Naive thymus-derived CD4-positive, alpha-beta T cell (primary cell): ENCODE measurements at regions not wholly inside any gene's neighbourhood (a gene's known extent, or its start where the extent isn't known, plus 50 kb on each side); places are given as distances from the start of the nearest gene placed in this dataset.

ENCODE experiments used
- ATAC-seq: fragments of 150-1000 bp; cut with Tn5 transposase; 2 replicates; pipeline ENCODE4 v1.10.0; 2021; ENCODE audit warnings: mild to moderate bottlenecking, moderate library complexity
- CTCF ChIA-PET: fragments of 350-600 bp; sonication (Branson Sonifier 250); formaldehyde crosslinking; loops from one replicate; lab custom pipeline; 2021; ENCODE audit warnings: antibody characterized with exemption; lab: Charles Lee
- POLR2A ChIA-PET: fragments of 350-600 bp; sonication (Branson Sonifier 250); formaldehyde crosslinking; loops from one replicate; lab custom pipeline; 2021; ENCODE audit warnings: antibody characterized with exemption, inconsistent platforms; lab: Charles Lee
- DNase-seq, 9 donors: peaks; one replicate each; pipeline versions ENCODE4 v3.0.0 to v3.0.0-alpha.2; 2020 to 2022; ENCODE audit warnings: mixed read lengths in 1 of 9
- H3K27ac ChIP-seq: one replicate; pipeline ENCODE4 v1.7.0; 2013; ENCODE audit warnings: mild to moderate bottlenecking, low read depth, low read length, moderate library complexity
- H3K27me3 ChIP-seq, 2 donors: one replicate each; pipeline ENCODE4 v1.7.0; 2013; ENCODE audit warnings: low read length in 2 of 2, mild to moderate bottlenecking in 2 of 2, moderate library complexity in 2 of 2; ENCODE audit not compliant: control insufficient read depth in 2 of 2, insufficient read depth in 2 of 2
- H3K36me3 ChIP-seq, 3 experiments: 1 replicate in 2 of 3; 2 replicates in 1 of 3; pipeline ENCODE4 v1.7.0; 2013; ENCODE audit warnings: low read length in 3 of 3, mild to moderate bottlenecking in 3 of 3, moderate library complexity in 1 of 3; ENCODE audit not compliant: insufficient read depth in 3 of 3, control insufficient read depth in 2 of 3
- H3K4me1 ChIP-seq, 2 donors: one replicate each; pipeline ENCODE4 v1.7.0; 2013; ENCODE audit warnings: low read length in 2 of 2, mild to moderate bottlenecking in 2 of 2, moderate library complexity in 1 of 2; ENCODE audit not compliant: control insufficient read depth in 2 of 2, insufficient read depth in 2 of 2
- H3K4me3 ChIP-seq: 2 replicates; pipeline ENCODE4 v1.7.0; 2013; ENCODE audit warnings: mild to moderate bottlenecking, low read length
- H3K9me3 ChIP-seq, 3 experiments: 1 replicate in 2 of 3; 2 replicates in 1 of 3; pipeline ENCODE4 v1.7.0; 2013; ENCODE audit warnings: low read length in 3 of 3; ENCODE audit not compliant: control insufficient read depth in 2 of 3
- H3K27ac Mint-ChIP-seq, 9 donors: one replicate each; pipeline ENCODE4 v1.8.0; 2020 to 2022; ENCODE audit warnings: mixed read lengths in 9 of 9, mild to moderate bottlenecking in 8 of 9, moderate library complexity in 5 of 9, inconsistent platforms in 2 of 9
- H3K27me3 Mint-ChIP-seq, 5 donors: one replicate each; pipeline ENCODE4 v1.8.0; 2021 to 2022; ENCODE audit warnings: mixed read lengths in 5 of 5, mild to moderate bottlenecking in 1 of 5
- H3K36me3 Mint-ChIP-seq, 5 donors: one replicate each; pipeline ENCODE4 v1.8.0; 2020 to 2022; ENCODE audit warnings: mixed read lengths in 5 of 5, mild to moderate bottlenecking in 3 of 5, inconsistent platforms in 1 of 5
- H3K4me1 Mint-ChIP-seq, 7 donors: one replicate each; pipeline ENCODE4 v1.8.0; 2020 to 2022; ENCODE audit warnings: mixed read lengths in 7 of 7, mild to moderate bottlenecking in 3 of 7, inconsistent platforms in 1 of 7
- H3K4me3 Mint-ChIP-seq, 10 donors: one replicate each; pipeline ENCODE4 v1.8.0; 2020 to 2022; ENCODE audit warnings: mild to moderate bottlenecking in 10 of 10, mixed read lengths in 10 of 10, moderate library complexity in 6 of 10, inconsistent platforms in 2 of 10
- H3K9me3 Mint-ChIP-seq, 11 donors: one replicate each; pipeline ENCODE4 v1.8.0; 2020 to 2022; ENCODE audit warnings: mixed read lengths in 11 of 11, mild to moderate bottlenecking in 4 of 11, inconsistent platforms in 1 of 11, moderate library complexity in 1 of 11
- intact Hi-C, 2 donors: fragments of 100-400 bp; cut with micrococcal nuclease; formaldehyde crosslinking; loops; one replicate each; pipeline ENCODE4 v1.15.1; 2023

- H3K4me1 Mint-ChIP-seq, result no peaks in the 10 kb centered on the region
- CTCF ChIA-PET, result no interaction called here
- no peaks in the 10 kb centered on the region for H3K4me1 ChIP-seq
- H3K27me3 Mint-ChIP-seq, result no peaks in the 10 kb centered on the region
- no peak overlapping the region for H3K4me3 ChIP-seq
- no peaks in the 10 kb centered on the region for H3K36me3 Mint-ChIP-seq
- H3K9me3 Mint-ChIP-seq, result no peaks in the 10 kb centered on the region
- no peaks in the 10 kb centered on the region for H3K36me3 ChIP-seq
- no peaks in the 10 kb centered on the region for H3K9me3 ChIP-seq
- no peak overlapping the region for H3K4me3 Mint-ChIP-seq
- POLR2A ChIA-PET, result no interaction called here
- no peaks in the 10 kb centered on the region for H3K27me3 ChIP-seq
- no peak for ATAC-seq
- no peak overlapping the region for H3K27ac Mint-ChIP-seq
- no peak for DNase-seq
- no peak overlapping the region for H3K27ac ChIP-seq
- intact Hi-C loops, result no loop called here
These were observed 281.7 kb downstream of the ZNF674 start for GRCh38 chrX:46263494-46263893.

- no peak overlapping the region for H3K4me3 ChIP-seq
- H3K36me3 Mint-ChIP-seq, result no peaks in the 10 kb centered on the region
- peaks cover 0 to 4% (median 0%) of the 10 kb centered on the region in 7 donors for H3K4me1 Mint-ChIP-seq
- no peak overlapping the region for H3K27ac ChIP-seq
- no peaks in the 10 kb centered on the region for H3K27me3 ChIP-seq
- H3K4me1 ChIP-seq, result no peaks in the 10 kb centered on the region
- no peaks in the 10 kb centered on the region for H3K9me3 Mint-ChIP-seq
- POLR2A ChIA-PET, result no interaction called here
- CTCF ChIA-PET, result no interaction called here
- H3K9me3 ChIP-seq, result no peaks in the 10 kb centered on the region
- DNase-seq (no peak), ATAC-seq (no peak)
- H3K4me3 Mint-ChIP-seq, result no peak overlapping the region
- H3K36me3 ChIP-seq, result no peaks in the 10 kb centered on the region
- no peak overlapping the region for H3K27ac Mint-ChIP-seq
- intact Hi-C loops, result no loop called here
- no peaks in the 10 kb centered on the region for H3K27me3 Mint-ChIP-seq
These were observed 282.9 kb downstream of the ZNF674 start for GRCh38 chrX:46262304-46262703.

DNA sequence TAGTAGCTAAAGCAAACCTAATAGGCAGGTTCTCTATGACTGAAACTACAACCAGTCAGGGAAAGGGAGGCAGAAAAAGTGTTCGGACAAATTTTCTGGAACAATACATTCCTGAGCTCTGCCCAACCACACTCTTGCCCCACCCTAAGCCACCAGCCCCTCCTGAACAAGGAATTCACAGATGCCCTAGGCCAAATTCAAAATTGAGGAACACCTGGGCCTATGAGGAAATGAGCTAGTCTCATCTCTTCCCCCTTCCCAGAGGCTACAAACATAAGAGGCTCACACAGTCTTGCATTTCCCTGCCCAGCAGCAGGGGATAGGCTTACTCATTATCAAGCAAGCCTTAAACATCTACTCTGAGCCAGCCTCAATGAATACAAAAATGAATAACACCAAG lies 284.7 kb downstream of the ZNF674 start:
- ChIA-PET POLR2A (no interaction called here), CTCF (no interaction called here)
- Histone ChIP-seq H3K36me3 (no peaks in the 10 kb centered on the region), H3K27me3 (no peaks in the 10 kb centered on the region), H3K9me3 (no peaks in the 10 kb centered on the region), H3K27ac (no peak overlapping the region), H3K4me1 (no peaks in the 10 kb centered on the region), H3K4me3 (no peak overlapping the region)
- Mint-ChIP-seq H3K4me3 (no peak overlapping the region), H3K27me3 (no peaks in the 10 kb centered on the region), H3K4me1 (peaks cover 0 to 9% (median 0%) of the 10 kb centered on the region in 7 donors), H3K9me3 (no peaks in the 10 kb centered on the region), H3K27ac (no peak overlapping the region), H3K36me3 (no peaks in the 10 kb centered on the region)
- ATAC-seq (no peak), DNase-seq (no peak)
- intact Hi-C loops, result no loop called here

- CTCF ChIA-PET, result no interaction called here
- H3K36me3 Mint-ChIP-seq, result no peaks in the 10 kb centered on the region
- no peaks in the 10 kb centered on the region for H3K27me3 Mint-ChIP-seq
- POLR2A ChIA-PET, result no interaction called here
- H3K27ac Mint-ChIP-seq, result no peak overlapping the region
- H3K36me3 ChIP-seq, result no peaks in the 10 kb centered on the region
- ATAC-seq (no peak), DNase-seq (no peak)
- H3K27me3 ChIP-seq, result no peaks in the 10 kb centered on the region
- no peak overlapping the region for H3K27ac ChIP-seq
- no peaks in the 10 kb centered on the region for H3K4me1 ChIP-seq
- intact Hi-C loops, result no loop called here
- H3K4me3 Mint-ChIP-seq, result no peak overlapping the region
- H3K4me1 Mint-ChIP-seq, result peaks cover 0 to 9% (median 2%) of the 10 kb centered on the region in 7 donors
- H3K9me3 Mint-ChIP-seq, result peaks cover 0 to 2% (median 0%) of the 10 kb centered on the region in 11 donors
- no peaks in the 10 kb centered on the region for H3K9me3 ChIP-seq
- no peak overlapping the region for H3K4me3 ChIP-seq
These were observed 286.9 kb downstream of the ZNF674 start for GRCh38 chrX:46258356-46258755.

GRCh38 chrX:46257451-46257879 lies 287.8 kb downstream of the ZNF674 start:
- H3K9me3 Mint-ChIP-seq, result peaks cover 0 to 2% (median 0%) of the 10 kb centered on the region in 11 donors
- Histone ChIP-seq H3K27ac (no peak overlapping the region), H3K4me3 (no peak overlapping the region), H3K9me3 (no peaks in the 10 kb centered on the region), H3K4me1 (no peaks in the 10 kb centered on the region), H3K27me3 (no peaks in the 10 kb centered on the region), H3K36me3 (no peaks in the 10 kb centered on the region)
- peaks cover 0 to 9% (median 2%) of the 10 kb centered on the region in 7 donors for H3K4me1 Mint-ChIP-seq
- ATAC-seq (no peak), DNase-seq (no peak)
- H3K27me3 Mint-ChIP-seq, result no peaks in the 10 kb centered on the region
- no peaks in the 10 kb centered on the region for H3K36me3 Mint-ChIP-seq
- intact Hi-C loops, result no loop called here
- ChIA-PET CTCF (no interaction called here), POLR2A (no interaction called here)
- no peak overlapping the region for H3K27ac Mint-ChIP-seq
- no peak overlapping the region for H3K4me3 Mint-ChIP-seq

DNA sequence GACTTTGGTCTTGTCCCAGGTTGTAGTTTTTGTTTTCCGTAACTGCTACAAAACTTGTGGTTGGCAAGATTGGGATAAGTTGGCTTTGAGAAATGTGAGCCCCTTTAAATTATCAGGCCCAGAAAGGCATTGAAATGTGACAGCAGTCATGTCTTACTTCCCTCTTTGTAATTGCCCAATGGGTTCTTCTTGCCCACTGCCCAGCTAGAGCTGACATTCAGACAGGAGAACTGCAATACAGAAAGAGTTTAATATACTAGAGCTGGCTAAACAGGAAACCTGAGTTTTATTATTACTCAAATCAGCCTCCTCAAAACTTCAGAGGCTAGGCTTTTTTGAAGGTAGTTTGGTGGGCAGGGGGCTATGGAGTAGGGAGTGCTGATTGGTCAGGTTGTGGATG lies 288.3 kb downstream of the ZNF674 start:
- no peak overlapping the region for H3K4me3 Mint-ChIP-seq
- Histone ChIP-seq H3K4me3 (no peak overlapping the region), H3K4me1 (no peaks in the 10 kb centered on the region), H3K9me3 (no peaks in the 10 kb centered on the region), H3K36me3 (no peaks in the 10 kb centered on the region), H3K27ac (no peak overlapping the region), H3K27me3 (no peaks in the 10 kb centered on the region)
- H3K36me3 Mint-ChIP-seq, result no peaks in the 10 kb centered on the region
- no peaks in the 10 kb centered on the region for H3K27me3 Mint-ChIP-seq
- ATAC-seq (no peak), DNase-seq (no peak)
- POLR2A ChIA-PET, result no interaction called here
- intact Hi-C loops, result no loop called here
- H3K4me1 Mint-ChIP-seq, result peaks cover 0 to 9% (median 2%) of the 10 kb centered on the region in 7 donors
- CTCF ChIA-PET, result no interaction called here
- H3K9me3 Mint-ChIP-seq, result peaks cover 0 to 2% (median 0%) of the 10 kb centered on the region in 11 donors
- no peak overlapping the region for H3K27ac Mint-ChIP-seq

GRCh38 chrX:46255046-46255445 lies 290.2 kb downstream of the ZNF674 start:
- POLR2A ChIA-PET, result no interaction called here

More at GRCh38 chrX:46255046-46255445, 290.2 kb downstream of the ZNF674 start:
- ATAC-seq, result no peak
- H3K27ac ChIP-seq, result no peak overlapping the region
- no peaks in the 10 kb centered on the region for H3K27me3 ChIP-seq
- peaks cover 0 to 9% (median 2%) of the 10 kb centered on the region in 7 donors for H3K4me1 Mint-ChIP-seq
- no peaks in the 10 kb centered on the region for H3K27me3 Mint-ChIP-seq
- H3K36me3 ChIP-seq, result no peaks in the 10 kb centered on the region
- intact Hi-C loops, result no loop called here
- CTCF ChIA-PET, result no interaction called here
- no peak for DNase-seq
- H3K4me1 ChIP-seq, result no peaks in the 10 kb centered on the region
- no peaks in the 10 kb centered on the region for H3K9me3 ChIP-seq
- H3K4me3 Mint-ChIP-seq, result no peak overlapping the region
- no peak overlapping the region for H3K4me3 ChIP-seq
- no peak overlapping the region for H3K27ac Mint-ChIP-seq
- no peaks in the 10 kb centered on the region for H3K36me3 Mint-ChIP-seq
- peaks cover 0 to 2% (median 0%) of the 10 kb centered on the region in 11 donors for H3K9me3 Mint-ChIP-seq
